SKM-1 treated with dmso at 0.1 percent for 144 hours (cell line): ENCODE measurements at regions not wholly inside any gene's neighbourhood (a gene's known extent, or its start where the extent isn't known, plus 50 kb on each side); places are given as distances from the start of the nearest gene placed in this dataset.
"Not testable (repeated sequence)": the region's sequence is repeated elsewhere in the genome, so short reads cannot be mapped to it uniquely, and the experiment has no call there.

Experiments used
- DNase-seq: peaks from one replicate; lab custom pipeline; 2025; ENCODE audit not compliant: unreplicated experiment; lab: John Stamatoyannopoulos, UW

GRCh38 chr2:49861821-49862220 is 707.5 kb upstream of the FSHR start:
- no peak for DNase-seq

GRCh38 chr2:49860834-49861233 is 706.5 kb upstream of the FSHR start:
- DNase-seq: no peak

- no peak for DNase-seq
These were observed 705.9 kb upstream of the FSHR start for GRCh38 chr2:49860170-49860569.

- DNase-seq: no peak
These were observed 704.3 kb upstream of the FSHR start for GRCh38 chr2:49858657-49859056.

- DNase-seq: no peak
These were observed 703.8 kb upstream of the FSHR start for GRCh38 chr2:49858113-49858490.

- DNase-seq: no peak
These were observed 703.2 kb upstream of the FSHR start for GRCh38 chr2:49857371-49858112.

GRCh38 chr2:49845671-49846070 is 691.4 kb upstream of the FSHR start:
- DNase-seq: no peak

GRCh38 chr2:49845021-49845420 is 690.7 kb upstream of the FSHR start:
- no peak for DNase-seq

GRCh38 chr2:49844113-49844512 is 689.8 kb upstream of the FSHR start:
- not testable (repeated sequence) for DNase-seq

GRCh38 chr2:49843314-49843713 is 689.0 kb upstream of the FSHR start:
- no peak for DNase-seq

GRCh38 chr2:49840428-49840975 is 686.2 kb upstream of the FSHR start:
- DNase-seq: no peak

GRCh38 chr2:49839818-49840217 is 685.5 kb upstream of the FSHR start:
- no peak for DNase-seq

- no peak for DNase-seq
These were observed 683.4 kb upstream of the FSHR start for GRCh38 chr2:49837561-49838293.

GRCh38 chr2:49836017-49836416 is 681.7 kb upstream of the FSHR start:
- no peak for DNase-seq

GRCh38 chr2:49834433-49834832 is 680.1 kb upstream of the FSHR start:
- no peak for DNase-seq

GRCh38 chr2:49832555-49832954 is 678.2 kb upstream of the FSHR start:
- DNase-seq: no peak

- no peak for DNase-seq
These were observed 677.5 kb upstream of the FSHR start for GRCh38 chr2:49831698-49832367.

- no peak for DNase-seq
These were observed 676.5 kb upstream of the FSHR start for GRCh38 chr2:49830846-49831245.

- no peak for DNase-seq
These were observed 673.1 kb upstream of the FSHR start for GRCh38 chr2:49827366-49827765.

- no peak for DNase-seq
These were observed 658.9 kb upstream of the FSHR start for GRCh38 chr2:49813208-49813607.

- DNase-seq: no peak
These were observed 658.4 kb upstream of the FSHR start for GRCh38 chr2:49812730-49813129.

GRCh38 chr2:49811502-49811901 is 657.2 kb upstream of the FSHR start:
- no peak for DNase-seq
